Right kidney (tissue), 1 donor: ENCODE measurements at regions not wholly inside any gene's neighbourhood (a gene's known extent, or its start where the extent isn't known, plus 50 kb on each side); places are given as distances from the start of the nearest gene placed in this dataset.

Experiments
- DNase-seq: peaks from one replicate; pipeline ENCODE4 v3.0.0-alpha.2; 2016

- no peak for DNase-seq
Observed at GRCh38 chr4:46594661-46595060, 204.7 kb upstream of the GABRA2 start.

- no peak for DNase-seq
Observed at GRCh38 chr4:46586566-46586965, 196.6 kb upstream of the GABRA2 start.

- no peak for DNase-seq
Observed at GRCh38 chr4:46581677-46582076, 191.7 kb upstream of the GABRA2 start.

- no peak for DNase-seq
Observed at GRCh38 chr4:46554760-46555465, 165.0 kb upstream of the GABRA2 start.

GRCh38 chr4:46550471-46550870 is 160.5 kb upstream of the GABRA2 start:
- DNase-seq, result no peak

GRCh38 chr4:46549125-46549524 is 159.2 kb upstream of the GABRA2 start:
- DNase-seq, result no peak

GRCh38 chr4:46524751-46525150 is 134.8 kb upstream of the GABRA2 start:
- DNase-seq, result no peak

GRCh38 chr4:46520361-46520760 is 130.4 kb upstream of the GABRA2 start:
- DNase-seq, result no peak

GRCh38 chr4:46515940-46516339 is 126.0 kb upstream of the GABRA2 start:
- no peak for DNase-seq

GRCh38 chr4:46508216-46508615 is 118.3 kb upstream of the GABRA2 start:
- no peak for DNase-seq

- DNase-seq, result no peak
Observed at GRCh38 chr4:46506876-46507275, 116.9 kb upstream of the GABRA2 start.

- no peak for DNase-seq
Observed at GRCh38 chr4:46505131-46505530, 115.2 kb upstream of the GABRA2 start.

GRCh38 chr4:46503739-46504138 is 113.8 kb upstream of the GABRA2 start:
- no peak for DNase-seq

- peak; percentile 3 for DNase-seq
Observed at GRCh38 chr4:46492394-46492793, 102.5 kb upstream of the GABRA2 start.

GRCh38 chr4:46491455-46491854 is 101.5 kb upstream of the GABRA2 start:
- DNase-seq, result no peak

- DNase-seq, result no peak
Observed at GRCh38 chr4:46484881-46485280, 95.0 kb upstream of the GABRA2 start.

- DNase-seq, result no peak
Observed at GRCh38 chr4:46462733-46463132, 72.8 kb upstream of the GABRA2 start.

GRCh38 chr4:46459308-46459707 is 69.4 kb upstream of the GABRA2 start:
- no peak for DNase-seq

- no peak for DNase-seq
Observed at GRCh38 chr4:46450556-46450955, 60.6 kb upstream of the GABRA2 start.

- DNase-seq, result no peak
Observed at GRCh38 chr4:46445710-46446314, 55.9 kb upstream of the GABRA2 start.

GRCh38 chr4:46444318-46445000 is 54.5 kb upstream of the GABRA2 start:
- DNase-seq, result no peak

GRCh38 chr4:46442963-46443362 is 53.0 kb upstream of the GABRA2 start:
- DNase-seq, result no peak

GRCh38 chr4:46441136-46441859 is 51.4 kb upstream of the GABRA2 start:
- no peak for DNase-seq
